Fibroblast of skin of abdomen (primary cell): ENCODE measurements at regions not wholly inside any gene's neighbourhood (a gene's known extent, or its start where the extent isn't known, plus 50 kb on each side); places are given as distances from the start of the nearest gene placed in this dataset.

Source experiments
- DNase-seq: peaks from one replicate; pipeline ENCODE4 v3.0.0-alpha.2; 2013

GRCh38 chr18:41753826-41754225 lies 201.2 kb upstream of the PIK3C3 start:
- DNase-seq: peak; percentile 32

DNA sequence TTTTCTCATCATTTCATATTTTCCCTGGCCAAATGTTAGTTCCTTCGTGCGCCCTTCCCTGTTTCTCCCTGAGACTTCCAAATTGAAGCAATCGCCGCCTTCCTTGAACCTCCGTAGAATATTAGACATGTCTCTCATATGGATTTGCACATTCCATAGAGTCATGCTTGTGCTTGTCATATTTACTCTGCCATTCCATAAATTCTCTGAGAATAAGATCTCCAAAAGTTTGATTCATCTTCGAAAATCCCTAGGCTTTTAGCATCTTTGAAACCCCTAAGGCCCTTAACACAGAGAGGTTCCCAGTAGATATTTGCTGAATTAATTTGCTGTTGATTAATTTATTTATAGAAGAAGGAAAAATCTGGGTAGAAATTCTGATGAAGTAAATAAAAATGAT lies 202.2 kb upstream of the PIK3C3 start:
- no peak for DNase-seq

DNA sequence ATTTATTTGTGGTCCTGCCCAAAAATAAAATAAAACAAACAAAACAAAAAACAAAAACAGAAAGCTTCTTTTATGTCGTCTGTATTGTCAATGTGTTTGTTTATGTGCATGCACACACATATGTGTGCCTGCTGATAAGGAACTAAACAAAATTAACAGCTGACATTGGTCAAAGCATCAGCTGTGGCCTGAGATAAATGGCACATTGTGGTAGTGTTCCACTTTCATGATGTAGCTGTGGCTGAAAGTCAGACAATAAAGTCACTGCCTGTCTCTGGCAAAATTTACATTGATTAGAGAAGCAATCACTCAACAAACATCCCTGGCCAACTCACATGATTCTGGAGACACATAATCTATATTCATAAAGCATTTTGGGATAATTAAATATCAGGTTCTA lies 203.4 kb upstream of the PIK3C3 start:
- no peak for DNase-seq

DNA sequence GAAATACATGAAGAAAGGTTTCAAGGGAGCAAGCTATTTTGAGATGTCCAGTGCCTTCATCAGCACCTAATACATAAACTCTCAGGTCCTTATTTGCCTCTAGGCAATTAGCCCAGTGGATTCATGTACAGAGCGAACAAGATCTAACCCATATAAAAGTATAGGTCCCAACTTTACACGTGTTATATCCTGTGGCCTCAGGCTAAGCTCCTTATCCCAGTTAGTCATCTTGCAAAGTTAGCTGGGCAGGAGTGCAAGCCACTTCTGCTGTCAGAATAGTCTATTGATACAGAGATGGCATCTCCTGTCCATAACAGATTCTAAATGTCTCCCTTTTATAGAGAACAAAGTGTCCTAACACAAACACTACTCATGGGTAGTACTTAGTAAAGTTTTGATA lies 203.9 kb upstream of the PIK3C3 start:
- DNase-seq: no peak

GRCh38 chr18:41747723-41748242 lies 207.3 kb upstream of the PIK3C3 start:
- DNase-seq: no peak

- DNase-seq: peak; percentile 49
Observed at GRCh38 chr18:41745166-41746049, 209.6 kb upstream of the PIK3C3 start.

- DNase-seq: no peak
Observed at GRCh38 chr18:41744421-41745030, 210.5 kb upstream of the PIK3C3 start.

- DNase-seq: no peak
Observed at GRCh38 chr18:41737218-41737617, 217.8 kb upstream of the PIK3C3 start.

GRCh38 chr18:41734917-41735316 lies 220.1 kb upstream of the PIK3C3 start:
- no peak for DNase-seq

- DNase-seq: no peak
Observed at GRCh38 chr18:41732356-41732755, 222.7 kb upstream of the PIK3C3 start.

GRCh38 chr18:41731884-41732283 lies 223.2 kb upstream of the PIK3C3 start:
- DNase-seq: no peak

- DNase-seq: no peak
Observed at GRCh38 chr18:41724195-41724594, 230.8 kb upstream of the PIK3C3 start.

GRCh38 chr18:41721103-41721790 lies 233.8 kb upstream of the PIK3C3 start:
- no peak for DNase-seq

GRCh38 chr18:41720226-41720625 lies 234.8 kb upstream of the PIK3C3 start:
- no peak for DNase-seq

GRCh38 chr18:41719808-41720207 lies 235.2 kb upstream of the PIK3C3 start:
- no peak for DNase-seq

- no peak for DNase-seq
Observed at GRCh38 chr18:41714872-41715271, 240.2 kb upstream of the PIK3C3 start.

- no peak for DNase-seq
Observed at GRCh38 chr18:41713969-41714825, 240.8 kb upstream of the PIK3C3 start.

- DNase-seq: peak; percentile 30
Observed at GRCh38 chr18:41706301-41706700, 248.7 kb upstream of the PIK3C3 start.

DNA sequence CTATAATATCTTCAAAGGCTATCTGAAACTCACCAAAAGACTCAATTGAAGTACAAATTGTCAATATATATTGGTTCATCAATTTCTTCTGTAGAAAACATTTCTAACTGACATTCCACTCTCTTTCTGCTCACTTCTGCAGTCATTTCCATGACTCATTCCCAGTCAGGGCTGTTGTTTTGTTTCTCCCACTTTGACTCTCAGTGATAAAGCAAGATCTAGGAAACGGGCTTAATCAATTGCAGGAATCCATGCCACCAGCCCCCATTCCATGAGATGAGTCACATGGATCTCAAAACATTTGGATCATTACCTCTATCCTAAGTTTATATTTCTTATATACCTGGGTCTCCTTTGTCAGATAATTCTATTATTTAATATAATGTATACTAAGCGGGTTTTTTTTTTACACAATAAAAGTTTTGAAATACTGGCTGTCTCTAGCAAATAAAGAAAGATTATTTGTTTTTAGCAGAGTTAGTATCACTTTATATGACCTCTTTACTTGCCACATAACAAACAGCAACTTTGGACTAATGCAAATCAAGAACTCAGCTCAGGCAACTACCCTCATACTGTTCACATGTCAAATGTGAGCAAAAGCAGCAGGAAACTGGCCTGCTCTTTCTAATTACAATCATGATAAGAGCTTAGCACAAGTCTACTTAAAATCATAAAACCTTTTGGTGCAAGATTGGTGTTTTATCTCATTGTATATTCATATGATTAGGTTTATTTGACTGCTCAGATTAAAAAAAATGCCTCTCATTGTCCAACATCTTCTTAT lies 251.1 kb upstream of the PIK3C3 start:
- DNase-seq: peak; percentile 66

DNA sequence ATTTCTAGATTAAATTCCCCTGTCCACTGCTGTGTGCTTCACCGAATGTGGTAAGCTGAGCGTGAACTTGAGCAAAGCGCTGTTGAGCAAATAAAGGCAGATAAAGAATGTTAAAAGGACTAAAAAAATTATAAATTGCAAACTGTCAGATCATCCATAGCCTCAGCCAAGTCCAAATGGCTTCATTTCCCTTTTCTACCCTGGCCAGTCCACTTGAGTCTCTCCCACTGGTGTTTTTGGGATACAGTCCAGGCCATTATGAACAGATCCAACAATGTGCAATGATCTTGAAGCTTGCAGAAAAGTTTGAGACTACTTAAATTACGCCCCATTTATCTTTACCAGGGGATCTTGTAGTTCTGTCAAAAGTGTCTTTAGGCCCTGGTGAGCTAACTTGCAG lies 254.6 kb upstream of the PIK3C3 start:
- DNase-seq: no peak

GRCh38 chr18:41695441-41695840 lies 259.6 kb upstream of the PIK3C3 start:
- no peak for DNase-seq

GRCh38 chr18:41693008-41693407 lies 262.0 kb upstream of the PIK3C3 start:
- DNase-seq: no peak
